Endothelial cell of umbilical vein (primary cell): ENCODE measurements at regions not wholly inside any gene's neighbourhood (a gene's known extent, or its start where the extent isn't known, plus 50 kb on each side); places are given as distances from the start of the nearest gene placed in this dataset.

ENCODE experiments used
- BruUV-seq: library from RNA; stranded (reverse); fragments of 400-500 nt; replicated peaks from 2 replicates; lab custom pipeline; 2021; lab: Mats Ljungman, UMichigan
- CTCF ChIA-PET: fragments of 300-600, 350-600 bp; sonication (Branson Sonifier 250); formaldehyde crosslinking; loops from one replicate; lab custom pipeline; 2021; ENCODE audit warnings: antibody characterized with exemption, inconsistent platforms; lab: Charles Lee
- POLR2A ChIA-PET: fragments of 300-600, 350-600 bp; sonication (Branson Sonifier 250); formaldehyde crosslinking; loops from one replicate; lab custom pipeline; 2021; ENCODE audit warnings: antibody characterized with exemption, inconsistent platforms; lab: Charles Lee
- DNase-seq: peaks from one replicate; pipeline ENCODE4 v3.0.0-alpha.2; 2011; ENCODE audit warnings: low read depth, low spot score
- FAIRE-seq: peaks from 2 replicates; lab custom pipeline; 2011; peaks lifted over from hg19 to GRCh38; lab: Jason Lieb, UNC
- H2AFZ ChIP-seq: 2 replicates; pipeline ENCODE4 v1.6.0; 2012; ENCODE audit warnings: low read depth, low read length, control low read depth, inconsistent platforms
- H3K27ac ChIP-seq: 2 replicates; pipeline ENCODE4 v1.5.1; 2011; ENCODE audit warnings: low read depth, mild to moderate bottlenecking, control low read depth, low read length, moderate library complexity; ENCODE audit not compliant: insufficient read depth
- H3K27me3 ChIP-seq, 2 experiments: 2 replicates each; pipeline versions ENCODE4 v1.6.0 to v1.6.1; 2011; ENCODE audit warnings: low read length in 2 of 2, mixed read lengths in 1 of 2; ENCODE audit not compliant: control insufficient read depth in 2 of 2, insufficient read depth in 2 of 2
- H3K36me3 ChIP-seq, 2 experiments: 2 replicates in 1 of 2; 3 replicates in 1 of 2; pipeline ENCODE4 v1.5.1; 2011; ENCODE audit warnings: low read length in 2 of 2, mild to moderate bottlenecking in 1 of 2, moderate library complexity in 1 of 2; ENCODE audit not compliant: control insufficient read depth in 2 of 2, insufficient read depth in 2 of 2; ENCODE audit errors: extremely low read depth in 1 of 2
- H3K4me1 ChIP-seq: 3 replicates; pipeline ENCODE4 v1.5.1; 2011; ENCODE audit warnings: mild to moderate bottlenecking, low read length; ENCODE audit not compliant: control insufficient read depth, insufficient read depth; ENCODE audit errors: extremely low read depth
- H3K4me2 ChIP-seq: 2 replicates; pipeline ENCODE4 v1.6.1; 2011; ENCODE audit warnings: low read length, control low read depth, mixed read lengths; ENCODE audit not compliant: insufficient read depth
- H3K4me3 ChIP-seq, 3 experiments: fragments of 200-600 bp in 1 of 3; sonication (generic), shearing (Covaris generic) in 1 of 3; replicated peaks in 1 of 3; 2 replicates each; pipeline ENCODE4 v1.5.1; 2011 to 2016; ENCODE audit warnings: control low read depth in 3 of 3, low read length in 3 of 3, mild to moderate bottlenecking in 2 of 3, inconsistent platforms in 1 of 3, low read depth in 1 of 3, moderate library complexity in 1 of 3; ENCODE audit not compliant: insufficient read depth in 1 of 3
- H3K79me2 ChIP-seq: 2 replicates; pipeline ENCODE4 v1.6.0; 2012; ENCODE audit warnings: low read length, inconsistent platforms; ENCODE audit not compliant: control insufficient read depth, insufficient read depth
- H3K9ac ChIP-seq: replicated peaks from 2 replicates; pipeline ENCODE3; 2011; ENCODE audit warnings: low read length, control low read depth; ENCODE audit not compliant: insufficient read depth; ENCODE audit errors: extremely low read depth
- H3K9me1 ChIP-seq: replicated peaks from 3 replicates; pipeline ENCODE4 v1.6.0; 2011; ENCODE audit warnings: mild to moderate bottlenecking, low read length; ENCODE audit not compliant: control insufficient read depth, insufficient read depth; ENCODE audit errors: extremely low read depth
- H3K9me3 ChIP-seq: replicated peaks from 2 replicates; pipeline ENCODE4 v1.5.1; 2012; ENCODE audit warnings: low read length, inconsistent platforms; ENCODE audit not compliant: control insufficient read depth, insufficient read depth
- H4K20me1 ChIP-seq: replicated peaks from 2 replicates; pipeline ENCODE3; 2011; ENCODE audit warnings: mild to moderate bottlenecking, low read length; ENCODE audit not compliant: control insufficient read depth, insufficient read depth; ENCODE audit errors: extremely low read depth
- CTCF ChIP-seq, 2 donors: IDR thresholded peaks; 1 replicate in 1 of 2; 2 replicates in 1 of 2; pipeline ENCODE4 v1.5.1; 2011; ENCODE audit warnings: low read length in 2 of 2, mild to moderate bottlenecking in 2 of 2, moderate library complexity in 2 of 2, control low read depth in 1 of 2, inconsistent platforms in 1 of 2, low read depth in 1 of 2; ENCODE audit not compliant: insufficient read depth in 1 of 2; ENCODE audit errors: extremely low read depth in 1 of 2
- EZH2 ChIP-seq: IDR thresholded peaks from 2 replicates; pipeline ENCODE4 v1.6.1; 2012; ENCODE audit warnings: borderline replicate concordance, low read depth, mild to moderate bottlenecking, moderate library complexity, low read length, inconsistent platforms; ENCODE audit not compliant: severe bottlenecking
- FOS ChIP-seq: IDR thresholded peaks from 2 replicates; pipeline ENCODE4 v1.6.1; 2011; ENCODE audit warnings: mild to moderate bottlenecking, low read length, moderate library complexity, borderline replicate concordance; ENCODE audit not compliant: insufficient read depth
- GATA2 ChIP-seq: IDR thresholded peaks from 2 replicates; pipeline ENCODE4 v1.7.0; 2011; ENCODE audit warnings: low read depth, mild to moderate bottlenecking, moderate library complexity, mixed read lengths, low read length; ENCODE audit not compliant: insufficient read length, insufficient read depth
- JUN ChIP-seq: IDR thresholded peaks from 2 replicates; pipeline ENCODE4 v1.6.1; 2011; ENCODE audit warnings: borderline replicate concordance, low read depth; ENCODE audit not compliant: insufficient read length, insufficient read depth
- MAX ChIP-seq: IDR thresholded peaks from 2 replicates; pipeline ENCODE4 v1.6.1; 2011; ENCODE audit not compliant: insufficient read depth, insufficient read length
- MYC ChIP-seq: IDR thresholded peaks from one replicate; pipeline ENCODE4 v1.6.1; 2011; ENCODE audit warnings: mild to moderate bottlenecking, low read depth, low read length
- POLR2A ChIP-seq: IDR thresholded peaks from 2 replicates; pipeline ENCODE4 v1.6.1; 2012; ENCODE audit warnings: low read depth, mild to moderate bottlenecking, control low read depth, low read length
- POLR2AphosphoS5 ChIP-seq: IDR thresholded peaks from 2 replicates; pipeline ENCODE4 v1.6.1; 2012; ENCODE audit warnings: low read depth, mild to moderate bottlenecking, control low read depth, low read length, moderate library complexity; ENCODE audit not compliant: insufficient read depth
- dilution Hi-C: fragments of 300-500 bp; cut with MboI; formaldehyde crosslinking; loops from one replicate; pipeline ENCODE4 v1.15.0; 2019; ENCODE audit warnings: low sequenced_read_pairs; ENCODE audit not compliant: extremely low pct_ligation_motif_present
- intact Hi-C: fragments of 100-400 bp; cut with micrococcal nuclease; formaldehyde crosslinking; loops from one replicate; pipeline ENCODE4 v1.10.0; 2022

- no peak overlapping the region for H3K27ac ChIP-seq
- H3K9me1 ChIP-seq, result no peaks in the 10 kb centered on the region
- no peak for TF ChIP-seq EZH2
- TF ChIP-seq CTCF (IDR thresholded peaks at IDR 0.05; ENCODE audit: extremely low read depth in 1 of 2, insufficient read depth in 1 of 2, low read depth in 1 of 2, low read length in 2 of 2), result no peak
- TF ChIP-seq POLR2A, result no peak
- TF ChIP-seq GATA2, result no peak
- no peak for TF ChIP-seq MYC
- TF ChIP-seq FOS, result no peak
- no peak for TF ChIP-seq MAX
- no peak for TF ChIP-seq JUN
- TF ChIP-seq POLR2AphosphoS5, result no peak
- H3K9ac ChIP-seq, result no peak overlapping the region
- ChIA-PET POLR2A (no interaction called here), CTCF (interaction anchor here (1.2 kb wide), 1 partner anchor 10 kb away, joined by 4 read pairs; no protein-coding TSS in a partner anchor)
- FAIRE-seq (no peak), DNase-seq (no peak)
- H3K27me3 ChIP-seq, result no peaks in the 10 kb centered on the region
- no peak overlapping the region for H3K4me3 ChIP-seq
- no peaks in the 10 kb centered on the region for H4K20me1 ChIP-seq
- no peak overlapping the region for H2AFZ ChIP-seq
- dilution Hi-C loops (no loop called here), intact Hi-C loops (no loop called here)
- no peaks in the 10 kb centered on the region for H3K9me3 ChIP-seq
- no peak overlapping the region for H3K4me2 ChIP-seq
- H3K4me1 ChIP-seq, result no peaks in the 10 kb centered on the region
- no peaks in the 10 kb centered on the region for H3K79me2 ChIP-seq
- BruUV-seq, result no TSS peak
- H3K36me3 ChIP-seq, result no peaks in the 10 kb centered on the region
Measured at GRCh38 chr1:70675737-70676156, 264.7 kb downstream of the CTH start.
